ENCODE measurements at regions not wholly inside any gene's neighbourhood (a gene's known extent, or its start where the extent isn't known, plus 50 kb on each side); places are given as distances from the start of the nearest gene placed in this dataset.

DNA sequence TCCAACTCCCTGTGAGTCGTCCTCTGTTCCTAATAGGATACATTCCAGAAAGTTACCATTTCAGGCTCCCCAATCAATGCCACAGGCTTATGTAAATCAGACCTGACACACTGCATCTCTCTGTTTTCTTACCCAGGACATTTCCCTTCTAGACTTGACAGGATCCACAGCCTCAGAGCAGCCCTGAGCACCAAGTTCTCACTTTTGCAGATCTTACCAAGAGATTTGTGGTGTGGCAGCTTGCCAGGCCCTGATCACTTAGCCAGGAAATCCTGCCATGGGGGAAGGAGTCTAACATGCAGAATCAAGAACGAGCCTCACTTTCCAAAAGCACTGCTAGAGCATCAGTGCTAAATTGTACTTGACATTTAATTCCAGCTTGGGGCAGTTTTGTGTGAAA, 202.9 kb downstream of the TBX15 start:
- TF ChIP-seq, protein P1, sequence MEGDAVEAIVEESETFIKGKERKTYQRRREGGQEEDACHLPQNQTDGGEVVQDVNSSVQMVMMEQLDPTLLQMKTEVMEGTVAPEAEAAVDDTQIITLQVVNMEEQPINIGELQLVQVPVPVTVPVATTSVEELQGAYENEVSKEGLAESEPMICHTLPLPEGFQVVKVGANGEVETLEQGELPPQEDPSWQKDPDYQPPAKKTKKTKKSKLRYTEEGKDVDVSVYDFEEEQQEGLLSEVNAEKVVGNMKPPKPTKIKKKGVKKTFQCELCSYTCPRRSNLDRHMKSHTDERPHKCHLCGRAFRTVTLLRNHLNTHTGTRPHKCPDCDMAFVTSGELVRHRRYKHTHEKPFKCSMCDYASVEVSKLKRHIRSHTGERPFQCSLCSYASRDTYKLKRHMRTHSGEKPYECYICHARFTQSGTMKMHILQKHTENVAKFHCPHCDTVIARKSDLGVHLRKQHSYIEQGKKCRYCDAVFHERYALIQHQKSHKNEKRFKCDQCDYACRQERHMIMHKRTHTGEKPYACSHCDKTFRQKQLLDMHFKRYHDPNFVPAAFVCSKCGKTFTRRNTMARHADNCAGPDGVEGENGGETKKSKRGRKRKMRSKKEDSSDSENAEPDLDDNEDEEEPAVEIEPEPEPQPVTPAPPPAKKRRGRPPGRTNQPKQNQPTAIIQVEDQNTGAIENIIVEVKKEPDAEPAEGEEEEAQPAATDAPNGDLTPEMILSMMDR (IDR thresholded peaks at IDR 0.05; ENCODE audit: low read length), result no peak
- no peak for TF ChIP-seq EZH2 (IDR thresholded peaks at IDR 0.05; ENCODE audit: borderline replicate concordance, low read length)
